Neural progenitor cell (in vitro differentiated cells): ENCODE measurements at regions not wholly inside any gene's neighbourhood (a gene's known extent, or its start where the extent isn't known, plus 50 kb on each side); places are given as distances from the start of the nearest gene placed in this dataset.

Experiments used
- EZH2 ChIP-seq: fragments of 200-600 bp; sonication (generic); IDR thresholded peaks from 2 replicates; pipeline ENCODE4 v1.6.1; 2017; ENCODE audit warnings: antibody characterized with exemption, mild to moderate bottlenecking, moderate library complexity
- EZH2phosphoT487 ChIP-seq: fragments of 200-600 bp; sonication (generic); IDR thresholded peaks from 2 replicates; pipeline ENCODE4 v1.6.1; 2017; ENCODE audit warnings: antibody characterized with exemption

DNA sequence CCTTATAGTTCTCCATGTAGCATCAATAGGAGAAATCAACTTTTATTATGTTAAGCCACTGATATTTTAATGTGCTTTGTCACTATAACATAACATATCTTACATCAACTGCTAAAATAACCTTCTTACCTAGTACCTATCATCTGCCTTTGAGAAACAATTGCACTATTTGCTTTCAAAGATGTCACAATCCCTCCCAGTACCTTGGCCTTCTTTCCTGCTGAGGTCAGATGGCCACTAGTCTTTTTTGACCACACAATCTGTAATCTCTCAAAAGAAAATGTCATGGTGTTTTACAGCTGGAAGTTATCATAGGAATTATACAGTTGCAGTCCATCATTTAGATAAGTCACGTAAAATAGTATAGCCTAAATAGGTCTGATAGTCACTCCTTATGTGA lies 247.5 kb upstream of the SLITRK3 start:
- TF ChIP-seq EZH2phosphoT487 (no peak), EZH2 (no peak)
